Loucy (cell line): ENCODE measurements at regions not wholly inside any gene's neighbourhood (a gene's known extent, or its start where the extent isn't known, plus 50 kb on each side); places are given as distances from the start of the nearest gene placed in this dataset.

Experiments used
- H2AFZ ChIP-seq: fragments of 200-600 bp; sonication (generic); 2 replicates; pipeline ENCODE4 v1.6.0; 2016; ENCODE audit warnings: antibody characterized with exemption, mild to moderate bottlenecking, low read length, moderate library complexity
- H3F3A ChIP-seq: fragments of 200-600 bp; 2 replicates; pipeline ENCODE4 v1.6.0; 2016; ENCODE audit warnings: antibody characterized with exemption, low read depth, mild to moderate bottlenecking
- H3K27me3 ChIP-seq: fragments of 200-600 bp; sonication (generic); 2 replicates; pipeline ENCODE4 v1.6.1; 2014; ENCODE audit warnings: low read length, mild to moderate bottlenecking; ENCODE audit not compliant: insufficient read depth, poor library complexity, severe bottlenecking
- H3K36me3 ChIP-seq: fragments of 200-600 bp; sonication (generic); 2 replicates; pipeline ENCODE4 v1.6.1; 2016; ENCODE audit warnings: low read length; ENCODE audit not compliant: insufficient read depth
- H3K4me1 ChIP-seq: fragments of 200-600 bp; sonication (generic); 2 replicates; pipeline ENCODE4 v1.5.1; 2014; ENCODE audit warnings: low read length, mild to moderate bottlenecking; ENCODE audit not compliant: insufficient read depth, poor library complexity, severe bottlenecking
- H3K4me2 ChIP-seq: fragments of 200-600 bp; sonication (generic); 2 replicates; pipeline ENCODE4 v1.6.0; 2014; ENCODE audit warnings: antibody characterized with exemption, low read length, low read depth, mild to moderate bottlenecking; ENCODE audit not compliant: poor library complexity, severe bottlenecking
- H3K4me3 ChIP-seq: fragments of 200-600 bp; sonication (generic); 2 replicates; pipeline ENCODE4 v1.5.1; 2014; ENCODE audit warnings: low read length, mild to moderate bottlenecking, mixed read lengths; ENCODE audit not compliant: poor library complexity, severe bottlenecking
- H3K79me2 ChIP-seq: fragments of 200-600 bp; sonication (generic); 2 replicates; pipeline ENCODE4 v1.6.1; 2014; ENCODE audit warnings: low read length; ENCODE audit not compliant: insufficient read depth
- H3K9ac ChIP-seq: fragments of 200-600 bp; sonication (generic); 2 replicates; pipeline ENCODE4 v1.6.0; 2014; ENCODE audit warnings: mild to moderate bottlenecking, low read depth, low read length, moderate library complexity; ENCODE audit not compliant: poor library complexity, severe bottlenecking
- H3K9me2 ChIP-seq: fragments of 200-600 bp; sonication (generic); replicated peaks from 2 replicates; pipeline ENCODE4 v1.6.1; 2016; ENCODE audit warnings: low read depth, low read length, mixed read lengths
- H3K9me3 ChIP-seq: fragments of 200-600 bp; sonication (generic); 2 replicates; pipeline ENCODE4 v1.6.1; 2014; ENCODE audit warnings: mild to moderate bottlenecking, antibody characterized with exemption, low read length, low read depth; ENCODE audit not compliant: insufficient read depth
- H4K20me1 ChIP-seq: fragments of 200-600 bp; sonication (generic); 2 replicates; pipeline ENCODE4 v1.6.0; 2014; ENCODE audit warnings: antibody characterized with exemption, low read length, mild to moderate bottlenecking; ENCODE audit not compliant: insufficient read depth, poor library complexity, severe bottlenecking
- EZH2phosphoT487 ChIP-seq: fragments of 200-600 bp; IDR thresholded peaks from 2 replicates; pipeline ENCODE4 v1.6.1; 2018; ENCODE audit warnings: antibody characterized with exemption, mild to moderate bottlenecking, moderate library complexity, borderline replicate concordance
- TF ChIP-seq, protein P1 (sequence below): fragments of 200-600 bp; sonication (generic); conservative IDR thresholded peaks from 2 replicates; pipeline ENCODE4 v1.5.1; 2014; ENCODE audit warnings: mild to moderate bottlenecking, antibody characterized with exemption, low read length

- TF ChIP-seq EZH2phosphoT487: no peak
- TF ChIP-seq, protein P1, sequence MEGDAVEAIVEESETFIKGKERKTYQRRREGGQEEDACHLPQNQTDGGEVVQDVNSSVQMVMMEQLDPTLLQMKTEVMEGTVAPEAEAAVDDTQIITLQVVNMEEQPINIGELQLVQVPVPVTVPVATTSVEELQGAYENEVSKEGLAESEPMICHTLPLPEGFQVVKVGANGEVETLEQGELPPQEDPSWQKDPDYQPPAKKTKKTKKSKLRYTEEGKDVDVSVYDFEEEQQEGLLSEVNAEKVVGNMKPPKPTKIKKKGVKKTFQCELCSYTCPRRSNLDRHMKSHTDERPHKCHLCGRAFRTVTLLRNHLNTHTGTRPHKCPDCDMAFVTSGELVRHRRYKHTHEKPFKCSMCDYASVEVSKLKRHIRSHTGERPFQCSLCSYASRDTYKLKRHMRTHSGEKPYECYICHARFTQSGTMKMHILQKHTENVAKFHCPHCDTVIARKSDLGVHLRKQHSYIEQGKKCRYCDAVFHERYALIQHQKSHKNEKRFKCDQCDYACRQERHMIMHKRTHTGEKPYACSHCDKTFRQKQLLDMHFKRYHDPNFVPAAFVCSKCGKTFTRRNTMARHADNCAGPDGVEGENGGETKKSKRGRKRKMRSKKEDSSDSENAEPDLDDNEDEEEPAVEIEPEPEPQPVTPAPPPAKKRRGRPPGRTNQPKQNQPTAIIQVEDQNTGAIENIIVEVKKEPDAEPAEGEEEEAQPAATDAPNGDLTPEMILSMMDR: no peak
- no peak overlapping the region for H2AFZ ChIP-seq
- no peaks in the 10 kb centered on the region for H3K27me3 ChIP-seq
Observed at GRCh38 chr18:43886341-43886740, 609.1 kb upstream of the SYT4 start.

GRCh38 chr18:43887491-43887890, 610.2 kb upstream of the SYT4 start:
- no peaks in the 10 kb centered on the region for H3K9me3 ChIP-seq
- no peaks in the 10 kb centered on the region for H3K4me1 ChIP-seq
- no peaks in the 10 kb centered on the region for H3K27me3 ChIP-seq
- H2AFZ ChIP-seq: no peak overlapping the region
- H3K79me2 ChIP-seq: no peaks in the 10 kb centered on the region
- H3F3A ChIP-seq: no peaks in the 10 kb centered on the region
- H4K20me1 ChIP-seq: no peaks in the 10 kb centered on the region
- no peaks in the 10 kb centered on the region for H3K9me2 ChIP-seq
- TF ChIP-seq, protein P1: no peak
- no peak for TF ChIP-seq EZH2phosphoT487
- no peak overlapping the region for H3K4me2 ChIP-seq
- H3K9ac ChIP-seq: no peak overlapping the region
- H3K36me3 ChIP-seq: no peaks in the 10 kb centered on the region
- no peak overlapping the region for H3K4me3 ChIP-seq

More at GRCh38 chr18:43886341-43886740, 609.1 kb upstream of the SYT4 start:
- H3F3A ChIP-seq: no peaks in the 10 kb centered on the region
- H3K79me2 ChIP-seq: no peaks in the 10 kb centered on the region
- no peaks in the 10 kb centered on the region for H4K20me1 ChIP-seq
- no peak overlapping the region for H3K4me2 ChIP-seq
- H3K9me3 ChIP-seq: no peaks in the 10 kb centered on the region
- H3K36me3 ChIP-seq: no peaks in the 10 kb centered on the region
- no peak overlapping the region for H3K9ac ChIP-seq
- no peaks in the 10 kb centered on the region for H3K4me1 ChIP-seq
- no peak overlapping the region for H3K4me3 ChIP-seq
- no peaks in the 10 kb centered on the region for H3K9me2 ChIP-seq

DNA sequence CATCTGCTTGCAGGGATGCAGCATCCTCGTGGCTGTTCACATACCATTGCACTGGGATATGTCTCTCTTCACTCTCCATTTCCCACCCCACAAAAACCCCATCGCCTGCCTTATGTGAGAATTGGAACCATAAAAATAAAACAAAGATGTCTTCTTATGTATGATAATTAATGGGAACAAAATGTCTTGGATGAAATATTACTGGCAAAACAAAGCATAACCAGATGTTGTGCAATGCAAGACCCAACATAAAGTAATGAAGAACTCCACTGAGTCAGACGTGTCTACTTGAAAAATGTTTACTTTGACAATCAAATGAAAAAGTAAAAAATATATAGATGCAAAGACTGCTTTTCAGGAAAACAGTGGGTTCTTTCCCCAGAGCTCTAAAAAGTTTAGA, 611.3 kb upstream of the SYT4 start:
- Histone ChIP-seq H3K9me2 (no peaks in the 10 kb centered on the region), H4K20me1 (no peaks in the 10 kb centered on the region), H3K4me1 (no peaks in the 10 kb centered on the region), H3K79me2 (no peaks in the 10 kb centered on the region), H3K4me3 (no peak overlapping the region), H3K9ac (no peak overlapping the region), H3K9me3 (no peaks in the 10 kb centered on the region), H3K27me3 (no peaks in the 10 kb centered on the region), H3K36me3 (no peaks in the 10 kb centered on the region), H3F3A (no peaks in the 10 kb centered on the region), H3K4me2 (no peak overlapping the region), H2AFZ (no peak overlapping the region)
- TF ChIP-seq, protein P1: no peak
- TF ChIP-seq EZH2phosphoT487: no peak
